ENCODE measurements at regions not wholly inside any gene's neighbourhood (a gene's known extent, or its start where the extent isn't known, plus 50 kb on each side); places are given as distances from the start of the nearest gene placed in this dataset.
"Not testable (repeated sequence)": the region's sequence is repeated elsewhere in the genome, so short reads cannot be mapped to it uniquely, and the experiment has no call there.

GRCh38 chr3:163521261-163521660 is 1557.0 kb downstream of the SI start:
- TF ChIP-seq POLR2AphosphoS5 (IDR thresholded peaks at IDR 0.05) (no peak), CTCF (IDR thresholded peaks at IDR 0.05) (no peak), EP300 (IDR thresholded peaks at IDR 0.05) (no peak), POLR2A (IDR thresholded peaks at IDR 0.05) (no peak)
- no peak overlapping the region for H3K27ac ChIP-seq
- no peak for ATAC-seq (ENCODE audit: low FRiP score in 2 of 2)

GRCh38 chr3:163518065-163518464 is 1560.2 kb downstream of the SI start:
- Histone ChIP-seq H3K36me3 (no peaks in the 10 kb centered on the region), H3K27ac (no peak overlapping the region), H3K4me3 (no peak overlapping the region), H3K9me3 (no peaks in the 10 kb centered on the region), H3K27me3 (no peaks in the 10 kb centered on the region), H3K4me1 (no peaks in the 10 kb centered on the region)
- no peak for TF ChIP-seq EP300 (IDR thresholded peaks at IDR 0.05)
- TF ChIP-seq POLR2AphosphoS5 (IDR thresholded peaks at IDR 0.05) = no peak
- no peak for TF ChIP-seq POLR2A (IDR thresholded peaks at IDR 0.05)
- TF ChIP-seq CTCF (IDR thresholded peaks at IDR 0.05) = no peak
- ATAC-seq (ENCODE audit: low FRiP score in 2 of 2) = no peak
- DNase-seq = no peak
- 82% methylated on average over 3 of the region's 3 CpGs for WGBS, 2 donors

More at GRCh38 chr3:163521261-163521660, 1557.0 kb downstream of the SI start:
- Histone ChIP-seq H3K27me3 (no peaks in the 10 kb centered on the region), H3K4me3 (no peak overlapping the region), H3K9me3 (no peaks in the 10 kb centered on the region), H3K36me3 (no peaks in the 10 kb centered on the region), H3K4me1 (no peaks in the 10 kb centered on the region)
- DNase-seq = no peak
- WGBS, 2 donors = 81 to 88% methylated on average over 1 of the region's 1 CpG

- WGBS, 2 donors = 46 to 48% methylated on average over 2 of the region's 2 CpGs
- no peak for DNase-seq
- Histone ChIP-seq H3K27ac (no peak overlapping the region), H3K27me3 (no peaks in the 10 kb centered on the region), H3K36me3 (no peaks in the 10 kb centered on the region), H3K4me3 (no peak overlapping the region), H3K4me1 (no peaks in the 10 kb centered on the region), H3K9me3 (no peaks in the 10 kb centered on the region)
- no peak for TF ChIP-seq POLR2AphosphoS5 (IDR thresholded peaks at IDR 0.05)
- no peak for TF ChIP-seq EP300 (IDR thresholded peaks at IDR 0.05)
- TF ChIP-seq CTCF (IDR thresholded peaks at IDR 0.05) = no peak
- no peak for TF ChIP-seq POLR2A (IDR thresholded peaks at IDR 0.05)
- no peak for ATAC-seq (ENCODE audit: low FRiP score in 2 of 2)
These were observed 1565.1 kb downstream of the SI start for GRCh38 chr3:163513149-163513657.

- no peak overlapping the region for H3K4me3 ChIP-seq
- H3K27ac ChIP-seq = no peak overlapping the region
- WGBS, 2 donors = 53 to 60% methylated on average over 2 of the region's 2 CpGs
- H3K9me3 ChIP-seq = no peaks in the 10 kb centered on the region
- H3K36me3 ChIP-seq = no peaks in the 10 kb centered on the region
- no peak for ATAC-seq (ENCODE audit: low FRiP score in 2 of 2)
- no peak for DNase-seq
- no peaks in the 10 kb centered on the region for H3K4me1 ChIP-seq
- H3K27me3 ChIP-seq = no peaks in the 10 kb centered on the region
- TF ChIP-seq POLR2AphosphoS5 (IDR thresholded peaks at IDR 0.05) (no peak), EP300 (IDR thresholded peaks at IDR 0.05) (no peak), CTCF (IDR thresholded peaks at IDR 0.05) (no peak), POLR2A (IDR thresholded peaks at IDR 0.05) (no peak)
These were observed 1570.1 kb downstream of the SI start for GRCh38 chr3:163508206-163508605.

- no peak for DNase-seq
- Histone ChIP-seq H3K36me3 (no peaks in the 10 kb centered on the region), H3K27me3 (no peaks in the 10 kb centered on the region), H3K4me1 (no peaks in the 10 kb centered on the region), H3K27ac (no peak overlapping the region), H3K4me3 (no peak overlapping the region), H3K9me3 (no peaks in the 10 kb centered on the region)
- no peak for ATAC-seq (ENCODE audit: low FRiP score in 2 of 2)
- TF ChIP-seq POLR2A (IDR thresholded peaks at IDR 0.05) = no peak
- TF ChIP-seq POLR2AphosphoS5 (IDR thresholded peaks at IDR 0.05) = no peak
- TF ChIP-seq EP300 (IDR thresholded peaks at IDR 0.05) = no peak
- TF ChIP-seq CTCF (IDR thresholded peaks at IDR 0.05) = no peak
These were observed 1573.3 kb downstream of the SI start for GRCh38 chr3:163504974-163505373.

- H3K27me3 ChIP-seq; H3K9me3 ChIP-seq; H3K4me3 ChIP-seq; H3K4me1 ChIP-seq; DNase-seq; ATAC-seq (ENCODE audit: low FRiP score in 2 of 2); H3K27ac ChIP-seq; H3K36me3 ChIP-seq: not testable (repeated sequence)
- 87 to 89% methylated on average over 11 of the region's 11 CpGs for WGBS, 2 donors
These were observed 1578.5 kb downstream of the SI start for GRCh38 chr3:163499736-163500219.

GRCh38 chr3:163498842-163499735 is 1579.2 kb downstream of the SI start:
- peak in 1 of 2 donors; percentile 74 for DNase-seq
- not testable (repeated sequence) for H3K4me3 ChIP-seq; ATAC-seq (ENCODE audit: low FRiP score in 2 of 2); H3K27me3 ChIP-seq; H3K9me3 ChIP-seq; H3K27ac ChIP-seq; H3K4me1 ChIP-seq; H3K36me3 ChIP-seq
- 78 to 94% methylated on average over 7 to 29 of the region's 47 CpGs for WGBS, 2 donors
